GM19351 (cell line): ENCODE measurements at regions not wholly inside any gene's neighbourhood (a gene's known extent, or its start where the extent isn't known, plus 50 kb on each side); places are given as distances from the start of the nearest gene placed in this dataset.

ENCODE experiments used
- ATAC-seq: cut with Tn5 transposase; IDR thresholded peaks from one replicate; pipeline ENCODE4 v1.9.1; 2021; ENCODE audit warnings: mild to moderate bottlenecking, moderate library complexity; ENCODE audit not compliant: unreplicated experiment

DNA sequence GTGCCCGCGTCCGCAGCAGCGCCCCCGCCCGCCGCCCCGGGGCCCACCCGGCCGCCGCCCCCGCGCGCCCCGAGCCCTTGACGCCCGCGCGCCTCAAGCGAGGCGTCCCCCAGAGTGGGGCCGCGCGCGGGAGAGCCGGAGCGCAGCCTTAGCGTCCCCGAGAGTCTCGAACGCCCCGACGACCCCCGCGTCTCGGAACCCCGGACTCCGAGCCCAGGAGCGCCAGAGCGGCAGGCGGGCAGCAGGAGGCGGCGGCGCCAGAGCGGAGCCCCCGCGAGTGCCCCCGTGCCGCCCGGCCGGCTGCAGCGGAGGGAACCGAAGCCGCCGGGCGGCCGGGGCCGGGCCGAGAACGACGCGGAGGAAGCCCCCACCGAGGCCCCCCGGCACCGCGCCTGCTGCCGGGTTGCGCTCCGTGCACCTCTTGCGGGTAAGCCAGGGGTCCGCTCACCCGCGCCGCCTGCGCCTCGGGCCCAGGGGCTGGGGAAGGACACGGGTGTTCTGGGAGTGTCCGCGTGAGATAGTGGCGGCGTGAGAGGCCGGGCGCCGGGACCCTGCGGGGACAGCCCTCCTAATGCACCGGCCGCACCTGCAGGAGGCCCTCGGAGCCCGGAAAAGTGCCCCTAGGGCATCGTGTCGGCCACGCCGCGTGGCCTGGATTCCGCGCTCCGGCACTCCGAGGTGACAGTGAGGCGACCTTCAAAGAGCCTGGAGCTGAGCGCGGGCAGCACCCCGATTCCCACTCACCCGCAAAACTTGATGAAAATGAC is 52.0 kb upstream of the ULK4 start:
- no peak for ATAC-seq

- ATAC-seq, result peak; percentile 83
Observed at GRCh38 chr3:42012935-42013690, 51.2 kb upstream of the ULK4 start.

DNA sequence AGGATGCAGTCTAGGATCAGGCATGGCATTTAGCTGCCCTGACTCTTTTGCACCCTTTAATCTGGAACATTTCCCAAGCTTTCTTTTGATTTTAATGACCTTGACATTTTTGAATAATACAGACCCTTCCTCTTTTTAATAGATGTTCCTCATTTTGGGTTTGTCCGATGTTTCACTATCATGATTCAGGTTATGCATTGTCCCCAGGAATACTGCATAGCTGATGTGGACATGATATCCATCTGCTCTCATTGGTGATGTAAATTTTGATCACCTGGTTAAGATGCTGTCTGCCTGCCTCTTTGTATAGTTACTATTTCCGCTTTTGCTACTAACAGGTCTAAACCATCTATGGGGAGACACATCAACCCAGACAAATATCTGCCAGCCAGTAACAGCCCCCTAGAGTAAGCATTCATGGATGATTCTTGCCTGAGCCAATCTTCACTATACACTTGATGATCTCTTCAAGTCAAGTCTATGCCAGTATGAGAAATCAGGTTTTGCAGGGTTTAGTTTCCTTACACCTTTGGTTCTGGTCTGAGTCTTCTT is 50.6 kb upstream of the ULK4 start:
- ATAC-seq, result peak; percentile 37
